ENCODE measurements at regions not wholly inside any gene's neighbourhood (a gene's known extent, or its start where the extent isn't known, plus 50 kb on each side); places are given as distances from the start of the nearest gene placed in this dataset.

- Histone ChIP-seq H3K9ac (ENCODE audit: low read length) (no peak overlapping the region), H4K20me1 (ENCODE audit: insufficient read depth, low read length) (no peaks in the 10 kb centered on the region), H3K4me3 (ENCODE audit: insufficient read depth, low read depth, low read length) (no peak overlapping the region), H3K9me3 (ENCODE audit: insufficient read depth, low read depth, low read length) (no peaks in the 10 kb centered on the region), H3K36me3 (ENCODE audit: insufficient read depth, low read length) (no peaks in the 10 kb centered on the region), H3K27ac (ENCODE audit: low read depth, low read length) (no peak overlapping the region), H3K27me3 (ENCODE audit: insufficient read depth, low read length) (no peaks in the 10 kb centered on the region), H3K4me2 (ENCODE audit: low read length) (no peak overlapping the region), H2AFZ (ENCODE audit: low read depth, low read length) (no peak overlapping the region), H3K79me2 (ENCODE audit: insufficient read depth, low read length) (no peaks in the 10 kb centered on the region), H3K4me1 (ENCODE audit: insufficient read depth, low read length) (no peaks in the 10 kb centered on the region)
- H3K27me3 Mint-ChIP-seq (ENCODE audit: low read depth, unreplicated experiment): peaks cover 2% of the 10 kb centered on the region
- peaks cover 27% of the 10 kb centered on the region for H3K4me1 Mint-ChIP-seq (ENCODE audit: low read depth, unreplicated experiment)
- FAIRE-seq: no peak
- no peak for TF ChIP-seq EZH2 (IDR thresholded peaks at IDR 0.05; ENCODE audit: insufficient read depth, low read length)
- no peak for TF ChIP-seq CTCF (IDR thresholded peaks at IDR 0.05; ENCODE audit: insufficient read depth, low read depth, low read length)
- H3K27ac Mint-ChIP-seq (ENCODE audit: unreplicated experiment): no peak overlapping the region
- H3K4me3 Mint-ChIP-seq (ENCODE audit: unreplicated experiment): no peak overlapping the region
- no peaks in the 10 kb centered on the region for H3K36me3 Mint-ChIP-seq (ENCODE audit: low read depth, unreplicated experiment)
- H3K9me3 Mint-ChIP-seq (ENCODE audit: unreplicated experiment): no peaks in the 10 kb centered on the region
- no peak for DNase-seq (ENCODE audit: low read depth)
Measured at GRCh38 chr7:50204581-50204980, 99.9 kb upstream of the IKZF1 start.

DNA sequence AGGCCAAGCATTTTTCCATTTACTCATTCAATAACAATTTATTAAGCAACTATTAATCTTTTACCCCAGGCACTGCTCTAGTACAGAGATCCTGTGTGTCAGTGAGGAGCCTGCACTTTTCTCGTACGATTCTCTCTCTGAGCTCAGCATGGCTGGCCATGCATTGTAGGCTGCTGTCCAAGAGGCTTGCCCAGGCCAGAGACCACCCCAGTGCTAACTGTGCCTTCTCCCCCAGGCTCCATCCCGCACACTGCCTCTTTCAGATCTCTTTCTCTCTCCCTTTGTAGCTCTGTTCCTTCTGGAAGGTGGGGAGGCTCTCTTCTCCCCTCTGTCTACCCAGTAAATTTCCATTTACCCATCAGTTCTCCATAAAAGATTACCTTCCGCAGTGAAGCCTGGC, 101.0 kb upstream of the IKZF1 start:
- no peak for DNase-seq (ENCODE audit: low read depth)
- Histone ChIP-seq H3K4me3 (ENCODE audit: insufficient read depth, low read depth, low read length) (no peak overlapping the region), H3K9me3 (ENCODE audit: insufficient read depth, low read depth, low read length) (no peaks in the 10 kb centered on the region), H3K79me2 (ENCODE audit: insufficient read depth, low read length) (no peaks in the 10 kb centered on the region), H4K20me1 (ENCODE audit: insufficient read depth, low read length) (no peaks in the 10 kb centered on the region), H3K9ac (ENCODE audit: low read length) (no peak overlapping the region), H3K4me2 (ENCODE audit: low read length) (no peak overlapping the region), H3K36me3 (ENCODE audit: insufficient read depth, low read length) (no peaks in the 10 kb centered on the region), H3K27me3 (ENCODE audit: insufficient read depth, low read length) (no peaks in the 10 kb centered on the region), H2AFZ (ENCODE audit: low read depth, low read length) (no peak overlapping the region), H3K4me1 (ENCODE audit: insufficient read depth, low read length) (no peaks in the 10 kb centered on the region), H3K27ac (ENCODE audit: low read depth, low read length) (no peak overlapping the region)
- TF ChIP-seq CTCF (IDR thresholded peaks at IDR 0.05; ENCODE audit: insufficient read depth, low read depth, low read length) (no peak), EZH2 (IDR thresholded peaks at IDR 0.05; ENCODE audit: insufficient read depth, low read length) (no peak)
- Mint-ChIP-seq H3K4me1 (ENCODE audit: low read depth, unreplicated experiment) (peaks cover 27% of the 10 kb centered on the region), H3K27ac (ENCODE audit: unreplicated experiment) (no peak overlapping the region), H3K9me3 (ENCODE audit: unreplicated experiment) (no peaks in the 10 kb centered on the region), H3K4me3 (ENCODE audit: unreplicated experiment) (no peak overlapping the region), H3K36me3 (ENCODE audit: low read depth, unreplicated experiment) (no peaks in the 10 kb centered on the region), H3K27me3 (ENCODE audit: low read depth, unreplicated experiment) (peaks cover 2% of the 10 kb centered on the region)
- FAIRE-seq: no peak

DNA sequence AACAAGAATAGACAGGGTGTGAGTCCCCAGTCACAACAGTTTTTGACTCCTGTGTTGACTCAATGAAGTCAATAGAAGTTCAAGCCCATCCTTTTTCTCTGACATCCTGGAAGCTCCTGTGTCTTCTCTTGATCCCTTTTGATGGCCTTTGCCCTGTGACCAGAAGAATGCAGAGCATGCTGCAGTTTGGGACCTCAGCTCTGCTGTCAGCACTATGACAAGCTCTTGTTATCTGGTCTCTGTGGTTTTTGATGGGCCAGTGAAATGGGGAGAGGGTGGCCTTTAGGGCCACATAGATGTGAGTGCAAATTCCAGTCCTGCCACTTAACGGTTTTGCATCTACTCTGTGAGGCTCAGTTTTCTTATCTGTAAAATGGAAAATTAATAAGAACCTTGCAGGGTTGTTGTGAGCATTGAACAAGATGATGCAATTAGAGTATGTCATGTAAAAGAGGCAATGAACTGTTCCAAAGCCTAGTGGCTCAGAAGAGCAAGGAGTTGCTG, 102.4 kb upstream of the IKZF1 start:
- H3K27ac ChIP-seq (ENCODE audit: low read depth, low read length): no peak overlapping the region
- Mint-ChIP-seq H3K9me3 (ENCODE audit: unreplicated experiment) (no peaks in the 10 kb centered on the region), H3K4me3 (ENCODE audit: unreplicated experiment) (no peak overlapping the region), H3K36me3 (ENCODE audit: low read depth, unreplicated experiment) (no peaks in the 10 kb centered on the region), H3K27ac (ENCODE audit: unreplicated experiment) (no peak overlapping the region), H3K4me1 (ENCODE audit: low read depth, unreplicated experiment) (peaks cover 35% of the 10 kb centered on the region), H3K27me3 (ENCODE audit: low read depth, unreplicated experiment) (peaks cover 2% of the 10 kb centered on the region)
- H3K9me3 ChIP-seq (ENCODE audit: insufficient read depth, low read depth, low read length): no peaks in the 10 kb centered on the region
- H3K4me2 ChIP-seq (ENCODE audit: low read length): no peak overlapping the region
- no peaks in the 10 kb centered on the region for H3K4me1 ChIP-seq (ENCODE audit: insufficient read depth, low read length)
- no peaks in the 10 kb centered on the region for H3K36me3 ChIP-seq (ENCODE audit: insufficient read depth, low read length)
- no peaks in the 10 kb centered on the region for H4K20me1 ChIP-seq (ENCODE audit: insufficient read depth, low read length)
- no peak overlapping the region for H3K4me3 ChIP-seq (ENCODE audit: insufficient read depth, low read depth, low read length)
- no peaks in the 10 kb centered on the region for H3K27me3 ChIP-seq (ENCODE audit: insufficient read depth, low read length)
- no peaks in the 10 kb centered on the region for H3K79me2 ChIP-seq (ENCODE audit: insufficient read depth, low read length)
- DNase-seq (ENCODE audit: low read depth) (no peak), FAIRE-seq (no peak)
- no peak overlapping the region for H2AFZ ChIP-seq (ENCODE audit: low read depth, low read length)
- no peak overlapping the region for H3K9ac ChIP-seq (ENCODE audit: low read length)
- TF ChIP-seq EZH2 (IDR thresholded peaks at IDR 0.05; ENCODE audit: insufficient read depth, low read length) (no peak), CTCF (IDR thresholded peaks at IDR 0.05; ENCODE audit: insufficient read depth, low read depth, low read length) (no peak)

All from astrocyte (in vitro differentiated cells and primary cell).